ENCODE measurements at regions not wholly inside any gene's neighbourhood (a gene's known extent, or its start where the extent isn't known, plus 50 kb on each side); places are given as distances from the start of the nearest gene placed in this dataset.

GRCh38 chr5:31054453-31054852, 139.0 kb upstream of the CDH6 start:
- Histone ChIP-seq H3K4me3 (no peak overlapping the region), H3K9me3 (no peaks in the 10 kb centered on the region), H3K36me3 (replicated peaks in 1 of 2; ENCODE audit: insufficient read depth in 1 of 2, low read depth in 2 of 2) (no peaks in the 10 kb centered on the region), H3K27ac (no peak overlapping the region), H3K4me1 (peaks cover 5% of the 10 kb centered on the region), H3K27me3 (no peaks in the 10 kb centered on the region)
- TF ChIP-seq CTCF (IDR thresholded peaks at IDR 0.05): no peak
- TF ChIP-seq POLR2A (IDR thresholded peaks at IDR 0.05): no peak
- no peak for DNase-seq
- intact Hi-C loops (cut with DNase I): no loop called here
- ATAC-seq: no peak
- WGBS, 2 donors: 22 to 26% methylated on average over 4 of the region's 4 CpGs

GRCh38 chr5:31052937-31053658, 140.4 kb upstream of the CDH6 start:
- Histone ChIP-seq H3K36me3 (replicated peaks in 1 of 2; ENCODE audit: insufficient read depth in 1 of 2, low read depth in 2 of 2) (no peaks in the 10 kb centered on the region), H3K4me1 (peaks cover 15% of the 10 kb centered on the region), H3K9me3 (no peaks in the 10 kb centered on the region), H3K27me3 (no peaks in the 10 kb centered on the region), H3K27ac (no peak overlapping the region), H3K4me3 (no peak overlapping the region)
- TF ChIP-seq CTCF (IDR thresholded peaks at IDR 0.05) (no peak), POLR2A (IDR thresholded peaks at IDR 0.05) (no peak)
- DNase-seq (no peak), ATAC-seq (no peak)
- intact Hi-C loops (cut with DNase I): no loop called here
- WGBS, 2 donors: 58 to 65% methylated on average over 7 of the region's 7 CpGs

- DNase-seq (no peak), ATAC-seq (no peak)
- Histone ChIP-seq H3K27ac (no peak overlapping the region), H3K4me1 (peaks cover 19% of the 10 kb centered on the region), H3K36me3 (replicated peaks in 1 of 2; ENCODE audit: insufficient read depth in 1 of 2, low read depth in 2 of 2) (no peaks in the 10 kb centered on the region), H3K9me3 (no peaks in the 10 kb centered on the region), H3K4me3 (no peak overlapping the region), H3K27me3 (no peaks in the 10 kb centered on the region)
- 43 to 50% methylated on average over 4 of the region's 4 CpGs for WGBS, 2 donors
- TF ChIP-seq CTCF (IDR thresholded peaks at IDR 0.05) (no peak), POLR2A (IDR thresholded peaks at IDR 0.05) (no peak)
- intact Hi-C loops (cut with DNase I): no loop called here
These were observed 142.2 kb upstream of the CDH6 start for GRCh38 chr5:31051316-31051715.

- intact Hi-C loops (cut with DNase I): no loop called here
- TF ChIP-seq POLR2A (IDR thresholded peaks at IDR 0.05): no peak
- TF ChIP-seq CTCF (IDR thresholded peaks at IDR 0.05): no peak
- no peaks in the 10 kb centered on the region for H3K9me3 ChIP-seq
- H3K27me3 ChIP-seq: no peaks in the 10 kb centered on the region
- H3K27ac ChIP-seq: no peak overlapping the region
- no peak for ATAC-seq
- no peaks in the 10 kb centered on the region for H3K36me3 ChIP-seq (replicated peaks in 1 of 2; ENCODE audit: insufficient read depth in 1 of 2, low read depth in 2 of 2)
- no peak for DNase-seq
- no peak overlapping the region for H3K4me3 ChIP-seq
- peaks cover 22% of the 10 kb centered on the region for H3K4me1 ChIP-seq
- WGBS, 2 donors: 55% methylated on average over 2 of the region's 2 CpGs
These were observed 143.4 kb upstream of the CDH6 start for GRCh38 chr5:31049936-31050704.

All from body of pancreas (tissue), 4 donors.